ENCODE measurements at regions not wholly inside any gene's neighbourhood (a gene's known extent, or its start where the extent isn't known, plus 50 kb on each side); places are given as distances from the start of the nearest gene placed in this dataset.

- TF ChIP-seq CTCF (IDR thresholded peaks at IDR 0.05) (no peak), POLR2A (IDR thresholded peaks at IDR 0.05) (no peak)
Measured at GRCh38 chr5:3424946-3425345, 170.7 kb upstream of the IRX1 start.
